ENCODE measurements at regions not wholly inside any gene's neighbourhood (a gene's known extent, or its start where the extent isn't known, plus 50 kb on each side); places are given as distances from the start of the nearest gene placed in this dataset.

DNA sequence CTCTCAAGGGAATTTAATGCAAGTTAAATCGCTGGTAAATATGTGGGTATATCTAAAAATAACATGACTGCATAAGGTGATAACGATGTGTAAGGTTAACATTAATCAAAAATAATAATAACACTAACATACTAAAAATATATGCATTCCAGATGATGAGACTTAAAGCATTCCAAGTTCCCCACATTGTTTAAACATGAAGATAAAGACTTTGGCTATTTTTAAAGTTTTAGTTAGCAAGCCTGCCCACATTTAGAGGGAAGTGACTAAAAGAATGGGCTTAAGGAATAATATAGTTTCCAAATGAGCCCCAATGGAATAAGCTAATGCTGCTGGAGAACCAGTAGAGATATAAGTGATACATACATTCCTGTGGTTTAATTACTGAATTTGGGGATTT lies 941.3 kb downstream of the TBC1D32 start:
- TF ChIP-seq, protein P1, sequence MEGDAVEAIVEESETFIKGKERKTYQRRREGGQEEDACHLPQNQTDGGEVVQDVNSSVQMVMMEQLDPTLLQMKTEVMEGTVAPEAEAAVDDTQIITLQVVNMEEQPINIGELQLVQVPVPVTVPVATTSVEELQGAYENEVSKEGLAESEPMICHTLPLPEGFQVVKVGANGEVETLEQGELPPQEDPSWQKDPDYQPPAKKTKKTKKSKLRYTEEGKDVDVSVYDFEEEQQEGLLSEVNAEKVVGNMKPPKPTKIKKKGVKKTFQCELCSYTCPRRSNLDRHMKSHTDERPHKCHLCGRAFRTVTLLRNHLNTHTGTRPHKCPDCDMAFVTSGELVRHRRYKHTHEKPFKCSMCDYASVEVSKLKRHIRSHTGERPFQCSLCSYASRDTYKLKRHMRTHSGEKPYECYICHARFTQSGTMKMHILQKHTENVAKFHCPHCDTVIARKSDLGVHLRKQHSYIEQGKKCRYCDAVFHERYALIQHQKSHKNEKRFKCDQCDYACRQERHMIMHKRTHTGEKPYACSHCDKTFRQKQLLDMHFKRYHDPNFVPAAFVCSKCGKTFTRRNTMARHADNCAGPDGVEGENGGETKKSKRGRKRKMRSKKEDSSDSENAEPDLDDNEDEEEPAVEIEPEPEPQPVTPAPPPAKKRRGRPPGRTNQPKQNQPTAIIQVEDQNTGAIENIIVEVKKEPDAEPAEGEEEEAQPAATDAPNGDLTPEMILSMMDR (conservative IDR thresholded peaks at IDR 0.05; ENCODE audit: low read depth in 2 of 2), result no peak
- no peak for TF ChIP-seq EZH2 (IDR thresholded peaks at IDR 0.05; ENCODE audit: low read depth, unreplicated experiment)
